GM12801 (cell line): ENCODE measurements at regions not wholly inside any gene's neighbourhood (a gene's known extent, or its start where the extent isn't known, plus 50 kb on each side); places are given as distances from the start of the nearest gene placed in this dataset.

Source experiments
- CTCF ChIP-seq: IDR thresholded peaks from one replicate; pipeline ENCODE4 v1.5.1; 2011; ENCODE audit warnings: control low read depth; ENCODE audit not compliant: insufficient read length; ENCODE audit errors: extremely low read depth

DNA sequence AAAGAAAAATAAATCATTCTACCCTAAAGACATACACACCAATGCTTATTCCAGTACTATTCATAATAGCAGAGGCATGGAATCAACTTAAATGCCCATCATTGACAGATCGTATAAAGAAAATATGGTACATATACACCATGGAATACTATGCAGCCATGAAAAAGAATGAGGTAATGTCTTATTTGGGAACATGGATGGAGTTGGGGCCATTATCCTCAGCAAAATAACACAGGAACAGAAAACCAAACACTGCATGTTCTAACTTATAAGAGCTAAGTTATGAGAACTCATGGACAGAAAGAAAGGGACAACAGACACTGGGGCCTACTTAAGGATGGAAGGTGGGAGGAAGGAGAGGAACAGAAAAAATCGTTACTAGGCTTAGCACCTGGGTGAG is 527.5 kb upstream of the ST8SIA4 start:
- no peak for TF ChIP-seq CTCF

GRCh38 chr5:101429241-101429640 is 526.2 kb upstream of the ST8SIA4 start:
- TF ChIP-seq CTCF: no peak

- TF ChIP-seq CTCF: no peak
Measured at GRCh38 chr5:101425339-101425859, 522.3 kb upstream of the ST8SIA4 start.

DNA sequence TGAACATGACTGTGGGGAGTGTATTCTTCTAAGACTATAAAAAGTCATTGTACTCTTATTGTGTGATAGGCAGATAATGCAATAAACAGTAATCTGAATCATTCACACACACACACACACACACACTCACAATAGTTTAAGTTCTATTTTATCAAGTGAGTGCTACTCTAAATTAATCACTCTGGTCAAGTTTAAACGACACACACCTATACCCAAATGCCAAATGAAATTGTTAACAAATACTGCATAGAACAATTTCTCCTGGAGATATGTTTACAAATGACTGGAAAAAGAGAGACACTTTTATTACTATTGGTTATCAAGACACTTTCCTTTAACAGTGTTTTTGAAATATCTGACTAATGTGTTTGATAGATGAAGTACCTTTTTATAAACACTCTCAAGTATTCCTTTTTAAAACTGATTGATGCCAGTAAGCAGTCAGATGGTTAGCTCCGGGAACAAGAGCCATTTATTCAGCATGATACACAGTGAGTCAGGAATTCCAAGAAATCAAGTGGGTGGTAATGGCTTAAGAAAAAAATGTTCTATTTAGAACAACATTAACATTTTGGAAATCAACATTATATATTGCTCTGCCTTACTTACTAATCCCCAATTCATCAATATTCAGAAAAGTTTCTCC is 521.6 kb upstream of the ST8SIA4 start:
- no peak for TF ChIP-seq CTCF

DNA sequence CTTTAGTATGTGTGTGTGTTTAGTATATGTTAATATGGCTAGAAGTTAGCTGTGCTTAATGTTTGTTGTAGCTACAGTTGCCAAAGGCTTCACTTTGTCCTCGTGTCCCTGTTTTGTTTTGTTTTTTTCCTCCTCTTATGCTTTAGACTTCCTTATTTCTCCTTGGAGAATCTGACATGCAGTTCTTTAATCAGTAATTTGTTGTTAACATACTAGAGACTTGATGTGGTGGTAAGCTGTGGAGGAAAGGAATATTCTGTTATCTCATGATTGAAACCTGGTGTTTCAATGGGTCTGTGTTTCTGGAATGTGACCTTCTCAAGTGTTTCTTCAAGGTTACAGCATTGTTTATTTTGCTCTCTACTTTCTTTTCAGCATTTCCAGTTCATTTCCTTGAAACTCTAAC is 515.6 kb upstream of the ST8SIA4 start:
- TF ChIP-seq CTCF: no peak

DNA sequence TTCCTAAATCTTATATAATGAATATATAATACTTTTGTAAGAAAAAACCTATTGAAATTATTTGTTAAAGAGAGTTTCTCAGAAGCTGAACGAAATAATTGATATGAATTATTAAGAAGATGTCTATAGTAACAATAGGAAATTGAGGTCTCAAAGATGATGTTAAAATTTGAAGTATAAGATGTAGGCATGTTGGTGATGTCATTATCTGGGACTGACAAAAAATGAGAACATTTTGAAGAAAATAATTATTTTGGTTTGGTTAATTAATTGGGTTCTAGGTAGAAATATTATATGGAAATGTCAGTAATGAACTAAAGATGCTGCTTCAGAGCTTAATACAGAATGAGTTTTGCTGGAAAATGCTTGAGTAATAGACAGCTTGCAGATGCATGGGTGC is 501.4 kb upstream of the ST8SIA4 start:
- no peak for TF ChIP-seq CTCF

DNA sequence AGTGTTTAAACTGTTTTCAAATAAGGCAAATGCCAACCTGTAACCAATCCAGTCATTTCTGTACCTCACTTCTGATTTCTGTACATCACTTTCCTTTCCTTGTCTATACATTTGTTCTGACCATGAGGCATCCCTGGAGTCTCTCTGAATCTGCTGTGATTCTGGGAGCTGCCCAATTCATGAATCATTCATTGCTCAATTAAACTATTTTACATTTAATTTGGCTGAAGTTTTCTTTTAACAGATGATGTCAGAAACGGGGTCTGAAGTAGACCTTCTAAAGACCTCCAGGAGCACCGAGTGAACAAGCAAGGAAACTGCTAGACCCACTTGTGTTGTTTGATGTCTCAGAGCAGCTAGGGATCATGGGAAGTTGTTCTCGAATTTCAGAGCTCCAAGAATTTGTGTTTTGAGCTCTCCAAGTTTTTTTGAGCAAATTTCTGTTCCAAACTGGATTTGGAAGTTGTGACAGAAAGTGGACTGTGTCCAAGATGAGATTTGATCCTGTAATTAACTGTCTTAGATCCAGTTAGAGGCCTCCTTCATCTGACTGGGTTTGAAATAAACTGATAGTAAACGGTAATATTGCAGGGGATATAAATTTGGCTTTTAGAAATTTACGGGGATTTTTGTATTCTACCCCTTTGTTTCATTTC is 490.8 kb upstream of the ST8SIA4 start:
- TF ChIP-seq CTCF: no peak
